Activated CD8-positive, alpha-beta memory T cell treated with anti-CD3 and anti-CD28 coated beads for 48 hours (primary cell): ENCODE measurements at regions not wholly inside any gene's neighbourhood (a gene's known extent, or its start where the extent isn't known, plus 50 kb on each side); places are given as distances from the start of the nearest gene placed in this dataset.
A peak's percentile ranks its signal among the peaks of the same experiment; 100 is the strongest.

ENCODE experiments used
- DNase-seq, 3 experiments: peaks; one replicate each; pipeline ENCODE4 v3.0.0-alpha.2; 2020; ENCODE audit warnings: low read depth in 2 of 3, low spot score in 2 of 3

DNA sequence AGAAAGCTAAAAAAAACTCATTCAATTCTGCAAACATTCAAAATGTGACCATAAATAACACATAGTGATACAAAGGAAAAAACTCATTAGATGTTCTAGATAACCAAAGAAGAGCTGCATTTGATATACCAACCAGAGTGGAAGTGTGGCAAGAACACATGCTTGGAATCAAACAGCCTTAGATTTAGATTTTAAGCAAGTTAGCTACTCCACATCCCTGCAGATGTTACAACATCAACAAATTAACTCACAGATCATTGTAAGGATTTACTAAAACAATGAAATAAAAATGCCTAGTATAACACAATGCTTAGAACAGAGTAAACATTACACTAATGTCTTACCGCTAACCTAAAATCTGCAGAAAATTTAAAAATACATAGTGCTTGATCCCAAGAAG lies 114.0 kb upstream of the AKIP1 start:
- no peak for DNase-seq

DNA sequence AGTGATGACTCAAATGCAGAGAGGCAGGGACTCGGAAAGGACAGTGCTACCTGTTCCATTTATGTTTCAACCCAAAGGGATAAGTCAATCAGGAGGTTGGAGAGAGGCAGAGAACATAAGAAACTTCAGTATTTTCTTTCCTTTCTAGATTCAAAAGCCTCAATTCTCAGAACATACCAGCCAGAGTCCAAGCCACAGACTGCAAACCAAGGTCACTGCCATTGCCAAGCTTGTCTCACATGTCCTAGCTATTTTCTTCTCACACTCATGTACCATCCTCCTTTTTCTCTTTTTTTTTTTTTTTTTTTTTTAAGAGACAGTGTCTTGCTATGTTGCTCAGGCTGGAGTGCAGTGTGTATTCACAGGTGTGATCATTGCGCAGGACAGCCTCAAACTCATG lies 111.7 kb upstream of the AKIP1 start:
- no peak for DNase-seq

DNA sequence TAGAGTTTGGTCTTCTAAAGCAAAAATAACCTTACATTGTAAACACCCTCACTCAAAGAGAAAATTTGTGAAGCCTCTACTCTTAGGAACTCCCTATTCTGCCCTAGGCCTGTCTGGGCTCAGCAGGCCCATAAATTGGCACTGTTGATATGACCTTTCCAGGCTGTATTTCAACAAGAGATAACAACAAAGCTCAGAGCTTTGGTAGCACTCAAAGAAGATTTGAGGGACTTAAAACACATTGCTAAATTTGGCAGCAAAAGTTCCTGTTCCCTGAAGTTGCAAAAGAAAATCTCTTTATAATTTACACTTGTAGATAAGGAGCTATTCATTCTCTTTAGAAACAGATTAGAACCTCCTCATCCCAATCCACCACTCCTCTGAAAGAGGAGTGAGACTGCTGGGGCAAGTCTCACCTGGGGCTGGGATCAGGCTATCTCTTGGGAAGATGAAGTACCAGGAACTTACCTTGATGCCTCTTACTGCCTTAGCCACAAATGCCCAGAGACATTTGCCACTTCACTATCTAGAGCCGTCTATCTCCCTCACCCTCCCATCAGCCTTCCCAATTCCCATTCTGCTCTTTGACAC lies 110.4 kb upstream of the AKIP1 start:
- no peak for DNase-seq

GRCh38 chr11:8801121-8801520 lies 109.9 kb upstream of the AKIP1 start:
- DNase-seq = no peak

GRCh38 chr11:8802251-8802650 lies 108.7 kb upstream of the AKIP1 start:
- no peak for DNase-seq

- DNase-seq = no peak
Observed at GRCh38 chr11:8803973-8804372, 107.0 kb upstream of the AKIP1 start.

GRCh38 chr11:8805296-8805695 lies 105.7 kb upstream of the AKIP1 start:
- DNase-seq = no peak

DNA sequence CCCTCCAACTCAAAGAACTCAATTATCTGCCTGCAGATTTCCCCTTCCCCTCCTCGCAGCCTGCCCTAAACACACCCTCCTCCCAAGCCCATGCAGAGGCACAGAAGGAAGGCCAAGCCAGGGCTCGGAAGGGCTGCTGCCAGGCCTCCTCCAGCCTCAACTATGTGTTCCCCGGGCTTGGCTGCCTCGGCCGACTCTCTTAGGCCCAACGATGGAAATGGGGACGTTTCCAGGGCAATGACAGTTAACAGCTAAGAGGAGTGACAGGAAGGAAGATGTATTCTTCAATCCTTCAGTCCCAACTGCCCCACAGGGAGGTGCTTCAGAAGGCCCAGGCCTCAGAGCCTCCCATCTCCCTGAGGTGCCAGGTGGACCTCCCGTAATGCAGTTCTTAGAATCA lies 104.0 kb upstream of the AKIP1 start:
- DNase-seq = no peak

DNA sequence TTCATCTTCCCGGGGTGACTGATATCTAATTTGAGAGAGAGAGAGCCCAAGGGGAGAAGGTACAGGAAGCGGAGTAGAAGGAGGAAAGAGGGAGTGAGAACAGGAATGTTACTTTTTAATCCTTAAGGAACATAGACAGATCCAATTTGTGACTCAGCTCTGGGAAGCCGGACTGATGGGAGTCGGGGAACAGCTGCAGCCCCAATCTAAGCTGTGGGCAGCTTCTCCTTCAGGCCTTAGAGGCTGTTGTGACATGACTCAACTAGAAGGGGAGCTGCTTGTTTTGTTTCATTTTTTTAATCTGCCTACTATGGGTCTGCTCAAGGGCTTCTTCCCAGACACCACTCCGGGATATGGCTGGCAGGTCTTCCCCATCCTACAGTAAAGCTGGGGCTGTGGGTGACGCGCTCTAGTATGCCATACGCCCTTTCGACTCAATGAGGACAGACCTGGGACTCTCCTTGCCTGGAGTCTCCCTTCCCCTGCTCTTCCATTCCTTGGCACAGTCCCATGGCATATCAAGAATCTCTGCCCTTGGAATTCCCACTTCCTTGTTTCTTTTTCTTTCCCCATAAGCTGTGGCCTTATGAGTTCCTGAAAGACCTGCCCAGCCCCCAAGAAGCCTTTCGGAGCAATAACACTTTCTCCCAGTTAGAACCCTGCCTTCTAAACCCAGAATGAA lies 103.3 kb upstream of the AKIP1 start:
- no peak for DNase-seq

GRCh38 chr11:8808226-8808585 lies 102.8 kb upstream of the AKIP1 start:
- DNase-seq = no peak

GRCh38 chr11:8809241-8809938 lies 101.6 kb upstream of the AKIP1 start:
- DNase-seq = no peak

- DNase-seq = no peak
Observed at GRCh38 chr11:8809939-8810539, 101.0 kb upstream of the AKIP1 start.

- DNase-seq = no peak
Observed at GRCh38 chr11:8810540-8811301, 100.3 kb upstream of the AKIP1 start.

- DNase-seq = no peak
Observed at GRCh38 chr11:8811571-8811970, 99.4 kb upstream of the AKIP1 start.

- no peak for DNase-seq
Observed at GRCh38 chr11:8812438-8812837, 98.6 kb upstream of the AKIP1 start.

DNA sequence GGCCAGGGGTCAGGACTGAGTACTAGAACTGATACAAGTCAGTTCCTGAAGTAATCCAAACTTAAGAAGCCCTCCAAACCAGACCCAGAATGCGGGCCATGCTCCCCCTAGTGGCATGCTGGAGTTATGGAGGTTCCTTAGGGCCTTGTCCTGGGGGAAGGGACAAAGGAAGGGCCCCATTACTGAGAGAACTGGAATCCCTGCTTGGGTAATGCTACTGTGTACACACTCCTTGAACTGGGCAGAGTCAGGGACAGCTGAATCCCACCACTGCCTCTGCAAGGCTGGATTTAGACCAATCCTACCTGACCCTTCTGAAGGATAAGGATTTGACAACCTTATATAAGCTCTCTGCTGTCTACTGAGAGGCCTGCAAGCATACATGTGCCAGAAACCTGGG lies 97.3 kb upstream of the AKIP1 start:
- peak in 2 of 3 experiments; percentile 15 to 39 for DNase-seq

- DNase-seq = no peak
Observed at GRCh38 chr11:8814209-8814922, 96.6 kb upstream of the AKIP1 start.

GRCh38 chr11:8814923-8815240 lies 96.1 kb upstream of the AKIP1 start:
- DNase-seq = no peak

- DNase-seq = no peak
Observed at GRCh38 chr11:8818421-8818820, 92.6 kb upstream of the AKIP1 start.

DNA sequence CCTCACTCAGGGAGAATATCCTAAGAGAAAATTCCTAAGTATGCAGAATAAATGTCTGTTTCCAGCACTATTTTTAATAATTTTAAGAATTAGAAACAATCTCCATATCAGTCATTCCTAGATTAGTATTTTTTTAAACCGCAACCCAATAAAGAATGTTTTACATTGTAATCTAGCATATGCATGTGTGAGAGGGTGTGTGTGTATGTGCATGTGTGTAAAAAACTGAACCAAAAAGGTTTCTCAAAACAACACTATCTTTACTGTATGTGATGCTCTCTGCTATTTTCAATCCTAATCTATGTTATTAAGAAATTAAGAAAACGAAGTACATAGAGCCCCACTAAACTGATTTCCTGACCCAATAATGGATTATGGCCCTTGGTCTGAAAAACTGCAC lies 90.6 kb upstream of the AKIP1 start:
- no peak for DNase-seq

GRCh38 chr11:8822469-8822868 lies 88.5 kb upstream of the AKIP1 start:
- no peak for DNase-seq
